IMR-90 (cell line): ENCODE measurements at regions not wholly inside any gene's neighbourhood (a gene's known extent, or its start where the extent isn't known, plus 50 kb on each side); places are given as distances from the start of the nearest gene placed in this dataset.

Experiments used
- ATAC-seq: fragments of 200-7000 bp; cut with Tn5 transposase; 2 replicates; pipeline ENCODE4 v1.9.1; 2020; ENCODE audit warnings: low read depth, mild to moderate bottlenecking, moderate library complexity
- BruUV-seq: library from RNA; stranded (reverse); fragments of 400-500 nt; replicated peaks from 2 replicates; lab custom pipeline; 2021; lab: Mats Ljungman, UMichigan
- CTCF ChIA-PET: fragments of 300-600 bp; formaldehyde crosslinking; extraction: SDS; loops from one replicate; lab custom pipeline; 2021; ENCODE audit warnings: antibody characterized with exemption; lab: Yijun Ruan, JAX
- POLR2A ChIA-PET: fragments of 300-600 bp; sonication (Branson Sonifier 250); formaldehyde crosslinking; loops from one replicate; lab custom pipeline; 2022; ENCODE audit warnings: antibody characterized with exemption; ENCODE audit not compliant: unreplicated experiment; lab: Charles Lee
- DNase-seq: peaks from one replicate; pipeline ENCODE4 v3.0.0; 2013
- H2AFZ ChIP-seq: replicated peaks from 2 replicates; pipeline ENCODE3; 2013; ENCODE audit warnings: low read length, mild to moderate bottlenecking; ENCODE audit not compliant: poor library complexity
- H2AK5ac ChIP-seq: 2 replicates; pipeline ENCODE4 v1.6.1; 2013; ENCODE audit warnings: low read depth, low read length, inconsistent platforms
- H2AK9ac ChIP-seq: replicated peaks from 2 replicates; pipeline ENCODE3; 2013; ENCODE audit warnings: mild to moderate bottlenecking, low read depth, low read length, moderate library complexity; ENCODE audit not compliant: poor library complexity
- H2BK120ac ChIP-seq: 2 replicates; pipeline ENCODE4 v1.6.1; 2013; ENCODE audit warnings: low read depth, low read length, inconsistent platforms
- H2BK15ac ChIP-seq: 3 replicates; pipeline ENCODE4 v1.6.1; 2013; ENCODE audit warnings: low read depth, low read length, inconsistent platforms
- H2BK20ac ChIP-seq: 2 replicates; pipeline ENCODE4 v1.6.1; 2013; ENCODE audit warnings: low read depth, mild to moderate bottlenecking, inconsistent platforms, low read length, moderate library complexity
- H2BK5ac ChIP-seq: 2 replicates; pipeline ENCODE4 v1.6.1; 2013; ENCODE audit warnings: mild to moderate bottlenecking, low read depth, low read length, inconsistent platforms; ENCODE audit not compliant: poor library complexity, severe bottlenecking
- H3K14ac ChIP-seq: replicated peaks from 2 replicates; pipeline ENCODE4 v1.6.1; 2013; ENCODE audit warnings: low read depth, low read length, inconsistent platforms
- H3K18ac ChIP-seq: 2 replicates; pipeline ENCODE4 v1.6.1; 2013; ENCODE audit warnings: low read depth, low read length, control low read depth
- H3K23ac ChIP-seq: 2 replicates; pipeline ENCODE4 v1.6.1; 2013; ENCODE audit warnings: low read depth, low read length, inconsistent platforms
- H3K27ac ChIP-seq: 2 replicates; pipeline ENCODE4 v1.5.1; 2013; ENCODE audit warnings: mild to moderate bottlenecking, control low read depth, low read length; ENCODE audit not compliant: insufficient read depth
- H3K27me3 ChIP-seq: 2 replicates; pipeline ENCODE4 v1.6.1; 2013; ENCODE audit warnings: low read length; ENCODE audit not compliant: control insufficient read depth, insufficient read depth
- H3K36me3 ChIP-seq: 2 replicates; pipeline ENCODE4 v1.6.1; 2013; ENCODE audit warnings: low read length, mixed read lengths; ENCODE audit not compliant: control insufficient read depth, insufficient read depth
- H3K4ac ChIP-seq: 2 replicates; pipeline ENCODE4 v1.6.1; 2013; ENCODE audit warnings: low read depth, low read length, inconsistent platforms
- H3K4me1 ChIP-seq: 2 replicates; pipeline ENCODE4 v1.6.1; 2013; ENCODE audit warnings: low read length, mixed read lengths; ENCODE audit not compliant: control insufficient read depth, insufficient read depth
- H3K4me2 ChIP-seq: 2 replicates; pipeline ENCODE4 v1.6.1; 2013; ENCODE audit warnings: low read depth, mild to moderate bottlenecking, control low read depth, low read length, moderate library complexity
- H3K4me3 ChIP-seq: 2 replicates; pipeline ENCODE4 v1.5.1; 2013; ENCODE audit warnings: low read depth, mild to moderate bottlenecking, control low read depth, low read length, moderate library complexity; ENCODE audit not compliant: insufficient read depth
- H3K56ac ChIP-seq: 2 replicates; pipeline ENCODE4 v1.6.1; 2013; ENCODE audit warnings: low read length, inconsistent platforms; ENCODE audit not compliant: insufficient read depth; ENCODE audit errors: extremely low read depth
- H3K79me1 ChIP-seq, 2 experiments: 2 replicates each; pipeline ENCODE4 v1.6.1; 2013; ENCODE audit warnings: low read length in 2 of 2, inconsistent platforms in 1 of 2, low read depth in 1 of 2
- H3K9ac ChIP-seq: 2 replicates; pipeline ENCODE4 v1.6.1; 2013; ENCODE audit warnings: low read depth, low read length, control low read depth
- H3K9me1 ChIP-seq: 2 replicates; pipeline ENCODE4 v1.6.1; 2013; ENCODE audit warnings: low read length, inconsistent platforms; ENCODE audit not compliant: insufficient read depth
- H3K9me3 ChIP-seq: 2 replicates; pipeline ENCODE4 v1.6.1; 2013; ENCODE audit warnings: low read length; ENCODE audit not compliant: control insufficient read depth, insufficient read depth
- H4K20me1 ChIP-seq: 2 replicates; pipeline ENCODE4 v1.6.1; 2013; ENCODE audit warnings: low read length, inconsistent platforms; ENCODE audit not compliant: insufficient read depth
- H4K5ac ChIP-seq: 2 replicates; pipeline ENCODE4 v1.6.1; 2013; ENCODE audit warnings: mild to moderate bottlenecking, low read depth, low read length, control low read depth
- H4K8ac ChIP-seq, 2 experiments: 2 replicates each; pipeline ENCODE4 v1.6.1; 2013; ENCODE audit warnings: low read depth in 2 of 2, low read length in 2 of 2, control low read depth in 1 of 2, inconsistent platforms in 1 of 2
- H4K91ac ChIP-seq: 2 replicates; pipeline ENCODE4 v1.6.1; 2013; ENCODE audit warnings: low read depth, low read length, inconsistent platforms; ENCODE audit not compliant: insufficient read depth
- NFE2L2 ChIP-seq: fragments of 150-350 bp; IDR thresholded peaks from 2 replicates; pipeline ENCODE4 v1.6.1; 2016; ENCODE audit warnings: low read depth, mild to moderate bottlenecking, low read length
- WGBS, 2 experiments: methylation state at CpG; one replicate each; pipeline versions ENCODE4 v1.1.5 to v1.1.7; 2013; ENCODE audit warnings: missing lambda C conversion rate in 2 of 2; ENCODE audit not compliant: insufficient read length in 1 of 2; ENCODE audit errors: extremely low coverage in 2 of 2; 5-methylcytosine and 5-hydroxymethylcytosine counted together
- dilution Hi-C: fragments of 300-500 bp; cut with HindIII; formaldehyde crosslinking; loops from one replicate; pipeline ENCODE4 v1.14.3; 2018; ENCODE audit warnings: low sequenced_read_pairs; ENCODE audit not compliant: unreplicated experiment
- in situ Hi-C: fragments of 300-500 bp; cut with MboI; formaldehyde crosslinking; loops from 3 replicates; pipeline ENCODE4 v1.14.3; 2019; ENCODE audit warnings: low sequenced_read_pairs, inconsistent platforms, mixed read lengths
- intact Hi-C: fragments of 100-400 bp; cut with micrococcal nuclease; formaldehyde crosslinking; loops from 2 replicates; pipeline ENCODE4 v1.10.0; 2022

GRCh38 chr12:97924122-97924521, 461.5 kb downstream of the RMST start:
- no peak overlapping the region for H4K5ac ChIP-seq
- H2BK20ac ChIP-seq, result no peak overlapping the region
- no peaks in the 10 kb centered on the region for H4K20me1 ChIP-seq
- in situ Hi-C loops, result no loop called here
- H3K4me1 ChIP-seq, result no peaks in the 10 kb centered on the region
- no peak overlapping the region for H3K4ac ChIP-seq
- no peak overlapping the region for H2BK5ac ChIP-seq
- POLR2A ChIA-PET, result no interaction called here
- dilution Hi-C loops, result no loop called here
- 73% methylated on average over 3 of the region's 4 CpGs; no CpG with 5 or more reads in 1 of the 2 experiments for WGBS, 2 experiments
- no peak overlapping the region for H3K18ac ChIP-seq
- no peak overlapping the region for H2BK15ac ChIP-seq
- no peak overlapping the region for H3K27ac ChIP-seq
- no peaks in the 10 kb centered on the region for H3K27me3 ChIP-seq
- DNase-seq (no peak), ATAC-seq (no peak)
- H3K9me1 ChIP-seq, result no peaks in the 10 kb centered on the region
- no peak overlapping the region for H2AFZ ChIP-seq
- H3K56ac ChIP-seq, result no peak overlapping the region
- H2AK5ac ChIP-seq, result no peak overlapping the region
- BruUV-seq, result no TSS peak
- intact Hi-C loops, result no loop called here
- no peak overlapping the region for H2BK120ac ChIP-seq
- H3K36me3 ChIP-seq, result no peaks in the 10 kb centered on the region
- TF ChIP-seq NFE2L2, result no peak
- no peak overlapping the region for H3K23ac ChIP-seq
- H3K14ac ChIP-seq, result no peak overlapping the region
- CTCF ChIA-PET, result no interaction called here
- H3K9me3 ChIP-seq, result peaks cover 4% of the 10 kb centered on the region
- no peak overlapping the region for H3K4me3 ChIP-seq
- no peak overlapping the region for H3K4me2 ChIP-seq
- H3K79me1 ChIP-seq, result no peaks in the 10 kb centered on the region
- H3K9ac ChIP-seq, result no peak overlapping the region
- no peak overlapping the region for H4K91ac ChIP-seq
- no peak overlapping the region for H4K8ac ChIP-seq
- H2AK9ac ChIP-seq, result no peak overlapping the region
